Medulla oblongata (tissue), 1 donor: ENCODE measurements at regions not wholly inside any gene's neighbourhood (a gene's known extent, or its start where the extent isn't known, plus 50 kb on each side); places are given as distances from the start of the nearest gene placed in this dataset.

Experiments
- DNase-seq: peaks from one replicate; pipeline ENCODE4 v3.0.0-alpha.2; 2015; ENCODE audit errors: extremely low spot score

GRCh38 chr12:130073721-130074120 lies 88.5 kb upstream of the FZD10 start:
- no peak for DNase-seq

GRCh38 chr12:130074661-130075406 lies 87.4 kb upstream of the FZD10 start:
- no peak for DNase-seq

GRCh38 chr12:130075497-130076076 lies 86.7 kb upstream of the FZD10 start:
- DNase-seq: no peak

- no peak for DNase-seq
These were observed 86.1 kb upstream of the FZD10 start for GRCh38 chr12:130076126-130076525.

- no peak for DNase-seq
These were observed 85.5 kb upstream of the FZD10 start for GRCh38 chr12:130076752-130077151.

GRCh38 chr12:130078852-130079251 lies 83.4 kb upstream of the FZD10 start:
- DNase-seq: no peak

GRCh38 chr12:130079279-130079678 lies 83.0 kb upstream of the FZD10 start:
- DNase-seq: no peak

GRCh38 chr12:130080205-130080604 lies 82.1 kb upstream of the FZD10 start:
- DNase-seq: no peak

GRCh38 chr12:130081117-130081805 lies 81.0 kb upstream of the FZD10 start:
- DNase-seq: no peak

- no peak for DNase-seq
These were observed 79.3 kb upstream of the FZD10 start for GRCh38 chr12:130083002-130083401.

- no peak for DNase-seq
These were observed 78.5 kb upstream of the FZD10 start for GRCh38 chr12:130083734-130084133.

GRCh38 chr12:130084359-130084758 lies 77.9 kb upstream of the FZD10 start:
- no peak for DNase-seq

GRCh38 chr12:130086248-130086647 lies 76.0 kb upstream of the FZD10 start:
- no peak for DNase-seq

- DNase-seq: no peak
These were observed 75.5 kb upstream of the FZD10 start for GRCh38 chr12:130086797-130087196.

- no peak for DNase-seq
These were observed 75.0 kb upstream of the FZD10 start for GRCh38 chr12:130087222-130087621.

GRCh38 chr12:130088504-130088903 lies 73.8 kb upstream of the FZD10 start:
- no peak for DNase-seq

- no peak for DNase-seq
These were observed 71.7 kb upstream of the FZD10 start for GRCh38 chr12:130090542-130090941.

GRCh38 chr12:130093380-130093779 lies 68.9 kb upstream of the FZD10 start:
- DNase-seq: no peak

GRCh38 chr12:130097342-130097741 lies 64.9 kb upstream of the FZD10 start:
- DNase-seq: no peak

- no peak for DNase-seq
These were observed 64.4 kb upstream of the FZD10 start for GRCh38 chr12:130097798-130098255.

- no peak for DNase-seq
These were observed 63.8 kb upstream of the FZD10 start for GRCh38 chr12:130098301-130099005.

- DNase-seq: no peak
These were observed 61.5 kb upstream of the FZD10 start for GRCh38 chr12:130100634-130101362.
